ELF-1 (cell line): ENCODE measurements at regions not wholly inside any gene's neighbourhood (a gene's known extent, or its start where the extent isn't known, plus 50 kb on each side); places are given as distances from the start of the nearest gene placed in this dataset.
"Not testable (repeated sequence)": the region's sequence is repeated elsewhere in the genome, so short reads cannot be mapped to it uniquely, and the experiment has no call there.

Source experiments
- DNase-seq: peaks from one replicate; pipeline ENCODE4 v3.0.0-alpha.2; 2016; ENCODE audit warnings: low read depth, low spot score

- no peak for DNase-seq
These were observed 469.3 kb downstream of the XYLT1 start for GRCh38 chr16:17001471-17001870.

- no peak for DNase-seq
These were observed 468.2 kb downstream of the XYLT1 start for GRCh38 chr16:17002565-17002964.

GRCh38 chr16:17005963-17006362, 464.8 kb downstream of the XYLT1 start:
- not testable (repeated sequence) for DNase-seq

- DNase-seq = no peak
These were observed 459.0 kb downstream of the XYLT1 start for GRCh38 chr16:17011712-17012111.

GRCh38 chr16:17013038-17013437, 457.7 kb downstream of the XYLT1 start:
- DNase-seq = no peak

- no peak for DNase-seq
These were observed 456.2 kb downstream of the XYLT1 start for GRCh38 chr16:17014484-17015121.

- DNase-seq = no peak
These were observed 455.1 kb downstream of the XYLT1 start for GRCh38 chr16:17015702-17016101.

GRCh38 chr16:17017442-17017841, 453.3 kb downstream of the XYLT1 start:
- no peak for DNase-seq

GRCh38 chr16:17018585-17018939, 452.2 kb downstream of the XYLT1 start:
- DNase-seq = peak; percentile 82

GRCh38 chr16:17019366-17019765, 451.4 kb downstream of the XYLT1 start:
- no peak for DNase-seq

GRCh38 chr16:17023606-17024005, 447.2 kb downstream of the XYLT1 start:
- no peak for DNase-seq

GRCh38 chr16:17024514-17024913, 446.2 kb downstream of the XYLT1 start:
- DNase-seq = no peak

- no peak for DNase-seq
These were observed 444.0 kb downstream of the XYLT1 start for GRCh38 chr16:17026600-17027242.

- DNase-seq = no peak
These were observed 443.2 kb downstream of the XYLT1 start for GRCh38 chr16:17027488-17028129.

GRCh38 chr16:17029602-17030350, 441.0 kb downstream of the XYLT1 start:
- DNase-seq = no peak

GRCh38 chr16:17031484-17032268, 439.1 kb downstream of the XYLT1 start:
- DNase-seq = no peak

- DNase-seq = no peak
These were observed 438.4 kb downstream of the XYLT1 start for GRCh38 chr16:17032332-17032731.

- DNase-seq = no peak
These were observed 436.1 kb downstream of the XYLT1 start for GRCh38 chr16:17034477-17035252.

GRCh38 chr16:17037499-17037898, 433.3 kb downstream of the XYLT1 start:
- peak; percentile 18 for DNase-seq

- DNase-seq = no peak
These were observed 432.3 kb downstream of the XYLT1 start for GRCh38 chr16:17038415-17038814.

GRCh38 chr16:17049109-17049508, 421.7 kb downstream of the XYLT1 start:
- not testable (repeated sequence) for DNase-seq
